HL-60 (cell line): ENCODE measurements at regions not wholly inside any gene's neighbourhood (a gene's known extent, or its start where the extent isn't known, plus 50 kb on each side); places are given as distances from the start of the nearest gene placed in this dataset.
"Not testable (repeated sequence)": the region's sequence is repeated elsewhere in the genome, so short reads cannot be mapped to it uniquely, and the experiment has no call there.

ENCODE experiments used
- DNase-seq, 2 experiments: peaks; one replicate each; pipeline ENCODE4 v3.0.0-alpha.2; 2010 to 2020; ENCODE audit warnings: low read depth in 1 of 2, low spot score in 1 of 2
- H3K27ac ChIP-seq: fragments of 250-450 bp; sonication (Bioruptor Pico); replicated peaks from 2 replicates; pipeline ENCODE4 v1.5.1; 2020; ENCODE audit warnings: mild to moderate bottlenecking, moderate library complexity
- H3K27me3 ChIP-seq: fragments of 250-450 bp; sonication (Bioruptor Pico); 2 replicates; pipeline ENCODE4 v1.5.1; 2021; ENCODE audit warnings: mild to moderate bottlenecking, moderate library complexity; ENCODE audit not compliant: insufficient read depth, poor library complexity, severe bottlenecking
- H3K4me3 ChIP-seq: replicated peaks from 2 replicates; pipeline ENCODE4 v1.5.1; 2011; ENCODE audit warnings: mild to moderate bottlenecking, control low read depth, low read length; ENCODE audit not compliant: insufficient read depth
- CTCF ChIP-seq: IDR thresholded peaks from one replicate; pipeline ENCODE4 v1.5.1; 2011; ENCODE audit warnings: low read length, control low read depth, inconsistent platforms; ENCODE audit not compliant: insufficient read depth
- GABPA ChIP-seq: IDR thresholded peaks from 2 replicates; pipeline ENCODE4 v1.6.1; 2012; ENCODE audit warnings: low read depth
- POLR2AphosphoS5 ChIP-seq: IDR thresholded peaks from 2 replicates; pipeline ENCODE4 v1.6.1; 2012; ENCODE audit warnings: low read depth
- REST ChIP-seq: IDR thresholded peaks from 2 replicates; pipeline ENCODE4 v1.6.1; 2012; ENCODE audit warnings: low read depth; ENCODE audit not compliant: insufficient replicate concordance
- SPI1 ChIP-seq: IDR thresholded peaks from 2 replicates; pipeline ENCODE4 v1.6.1; 2012; ENCODE audit warnings: low read depth, mild to moderate bottlenecking, borderline replicate concordance

DNA sequence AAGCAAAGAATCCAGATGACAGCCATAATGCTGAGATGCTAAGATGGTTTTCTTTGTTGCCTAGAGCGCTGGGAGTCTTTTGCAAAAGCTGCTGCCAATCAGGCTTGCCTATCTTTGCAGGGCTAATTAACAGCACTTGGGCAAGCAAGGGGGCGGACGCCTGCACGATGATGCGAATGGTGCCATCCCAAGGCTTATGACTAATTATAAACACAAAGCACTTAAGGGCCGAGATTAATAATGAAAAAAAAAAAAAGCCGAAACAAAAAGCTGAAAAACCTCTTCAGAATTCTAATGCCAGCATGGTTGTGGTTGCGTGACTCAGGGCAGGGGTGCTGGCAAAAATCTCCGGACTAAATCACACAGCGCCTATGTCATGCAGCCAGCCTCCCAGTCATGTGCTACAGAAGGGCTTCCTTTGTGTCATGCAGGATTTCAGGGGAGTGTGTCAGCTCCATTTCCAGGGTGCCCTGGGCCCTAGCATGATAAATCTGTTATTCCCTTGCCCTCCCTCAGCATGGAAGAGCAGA lies 185.0 kb upstream of the ANKRD28 start:
- H3K27ac ChIP-seq, result no peak overlapping the region
- DNase-seq, result no peak
- TF ChIP-seq GABPA (no peak), SPI1 (no peak), POLR2AphosphoS5 (no peak), REST (no peak), CTCF (no peak)
- H3K4me3 ChIP-seq, result no peak overlapping the region
- no peaks in the 10 kb centered on the region for H3K27me3 ChIP-seq

GRCh38 chr3:15983232-15983631 lies 185.5 kb upstream of the ANKRD28 start:
- DNase-seq, result no peak
- Histone ChIP-seq H3K4me3 (no peak overlapping the region), H3K27me3 (no peaks in the 10 kb centered on the region), H3K27ac (no peak overlapping the region)
- TF ChIP-seq SPI1, result no peak
- no peak for TF ChIP-seq REST
- no peak for TF ChIP-seq POLR2AphosphoS5
- TF ChIP-seq CTCF, result no peak
- TF ChIP-seq GABPA, result no peak

DNA sequence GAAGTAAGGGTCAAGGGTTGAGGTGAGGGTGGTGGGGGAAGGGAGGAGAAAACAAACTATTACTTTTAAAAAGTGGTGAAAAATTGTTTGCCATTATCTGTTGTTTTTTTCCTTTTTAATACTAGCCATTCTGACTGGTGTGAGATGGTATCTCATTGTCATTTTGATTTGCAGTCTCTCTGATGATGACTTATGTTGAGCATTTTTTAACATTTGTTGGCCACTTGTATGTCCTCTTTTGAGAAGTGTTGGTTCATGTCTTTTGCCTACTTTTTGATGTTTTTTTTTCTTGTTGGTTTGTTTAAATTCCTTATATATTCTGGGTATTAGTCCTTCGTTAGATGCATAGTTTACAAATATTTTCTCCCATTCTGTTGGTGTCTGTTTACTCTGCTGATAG lies 185.9 kb upstream of the ANKRD28 start:
- TF ChIP-seq CTCF (no peak), GABPA (no peak), POLR2AphosphoS5 (no peak)
- H3K27ac ChIP-seq, result no peak overlapping the region
- H3K4me3 ChIP-seq, result no peak overlapping the region
- DNase-seq, result no peak
- H3K27me3 ChIP-seq, result no peaks in the 10 kb centered on the region

- H3K27me3 ChIP-seq, result no peaks in the 10 kb centered on the region
- no peak overlapping the region for H3K4me3 ChIP-seq
- TF ChIP-seq REST, result no peak
- TF ChIP-seq SPI1, result no peak
- TF ChIP-seq CTCF, result peak; percentile 9
- no peak for TF ChIP-seq GABPA
- TF ChIP-seq POLR2AphosphoS5, result no peak
- no peak overlapping the region for H3K27ac ChIP-seq
- DNase-seq, result no peak
These were observed 185.1 kb upstream of the GALNT15 start for GRCh38 chr3:15989419-15989818.

- not testable (repeated sequence) for H3K27ac ChIP-seq, H3K27me3 ChIP-seq, DNase-seq, H3K4me3 ChIP-seq
These were observed 180.8 kb upstream of the GALNT15 start for GRCh38 chr3:15993660-15994059.
